Osteoblast (primary cell): ENCODE measurements at regions not wholly inside any gene's neighbourhood (a gene's known extent, or its start where the extent isn't known, plus 50 kb on each side); places are given as distances from the start of the nearest gene placed in this dataset.

ENCODE experiments used
- DNase-seq: peaks from one replicate; pipeline ENCODE4 v3.0.0; 2011; ENCODE audit warnings: low spot score, mixed read lengths; ENCODE audit not compliant: insufficient read length; ENCODE audit errors: missing footprints
- H2AFZ ChIP-seq: 2 replicates; pipeline ENCODE4 v1.6.0; 2011; ENCODE audit warnings: mild to moderate bottlenecking, low read length
- H3K27ac ChIP-seq: 2 replicates; pipeline ENCODE4 v1.5.1; 2011; ENCODE audit warnings: mild to moderate bottlenecking, low read depth, low read length, moderate library complexity
- H3K27me3 ChIP-seq: 2 replicates; pipeline ENCODE4 v1.6.0; 2012; ENCODE audit warnings: mild to moderate bottlenecking, control low read depth, inconsistent platforms, low read length, moderate library complexity; ENCODE audit not compliant: insufficient read depth
- H3K36me3 ChIP-seq: 2 replicates; pipeline ENCODE4 v1.5.1; 2011; ENCODE audit warnings: mild to moderate bottlenecking, low read length, control low read depth, moderate library complexity; ENCODE audit not compliant: insufficient read depth
- H3K4me1 ChIP-seq: 2 replicates; pipeline ENCODE4 v1.5.1; 2011; ENCODE audit warnings: mild to moderate bottlenecking, low read length, control low read depth, moderate library complexity; ENCODE audit not compliant: insufficient read depth
- H3K4me2 ChIP-seq: 2 replicates; pipeline ENCODE4 v1.6.0; 2011; ENCODE audit warnings: mild to moderate bottlenecking, low read length; ENCODE audit not compliant: insufficient read depth
- H3K4me3 ChIP-seq: fragments of 200-600 bp; sonication (generic); 3 replicates; pipeline ENCODE4 v1.5.1; 2012; ENCODE audit warnings: mild to moderate bottlenecking, low read length, inconsistent platforms; ENCODE audit not compliant: insufficient read depth
- H3K79me2 ChIP-seq: 2 replicates; pipeline ENCODE4 v1.6.0; 2012; ENCODE audit warnings: mild to moderate bottlenecking, low read length, control low read depth, inconsistent platforms; ENCODE audit not compliant: insufficient read depth
- H3K9me3 ChIP-seq: 2 replicates; pipeline ENCODE4 v1.5.1; 2011; ENCODE audit warnings: low read depth, low read length, control low read depth
- H4K20me1 ChIP-seq: 2 replicates; pipeline ENCODE4 v1.6.0; 2012; ENCODE audit warnings: mild to moderate bottlenecking, low read length, control low read depth; ENCODE audit not compliant: insufficient read depth
- TF ChIP-seq, protein P1 (sequence below): IDR thresholded peaks from 2 replicates; pipeline ENCODE4 v1.5.1; 2011; ENCODE audit warnings: mild to moderate bottlenecking, low read depth, low read length, moderate library complexity; ENCODE audit errors: extremely low read depth

DNA sequence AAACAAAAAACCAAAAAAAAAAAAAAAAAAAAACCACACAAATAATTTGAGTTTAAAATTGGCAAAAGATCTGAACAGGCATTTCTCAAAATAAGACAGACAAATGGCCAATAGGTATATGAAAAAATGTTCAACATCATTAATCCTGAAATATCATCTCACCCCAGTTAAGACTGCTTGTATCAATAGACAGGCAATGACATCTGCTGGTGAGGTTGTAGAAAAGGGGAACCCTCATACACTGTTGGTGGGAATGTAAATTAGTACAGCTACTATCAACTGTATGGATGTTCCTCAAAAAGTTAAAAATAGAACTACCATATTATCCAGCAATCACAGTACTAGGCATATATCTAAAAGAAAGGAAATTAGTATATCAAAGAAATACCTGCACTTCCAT lies 523.1 kb downstream of the XIRP2 start:
- Histone ChIP-seq H3K9me3 (no peaks in the 10 kb centered on the region), H3K4me1 (no peaks in the 10 kb centered on the region), H3K79me2 (no peaks in the 10 kb centered on the region), H3K4me2 (no peak overlapping the region), H2AFZ (no peak overlapping the region), H3K27me3 (no peaks in the 10 kb centered on the region), H4K20me1 (no peaks in the 10 kb centered on the region), H3K36me3 (no peaks in the 10 kb centered on the region), H3K4me3 (no peak overlapping the region), H3K27ac (no peak overlapping the region)
- DNase-seq = no peak
- TF ChIP-seq, protein P1, sequence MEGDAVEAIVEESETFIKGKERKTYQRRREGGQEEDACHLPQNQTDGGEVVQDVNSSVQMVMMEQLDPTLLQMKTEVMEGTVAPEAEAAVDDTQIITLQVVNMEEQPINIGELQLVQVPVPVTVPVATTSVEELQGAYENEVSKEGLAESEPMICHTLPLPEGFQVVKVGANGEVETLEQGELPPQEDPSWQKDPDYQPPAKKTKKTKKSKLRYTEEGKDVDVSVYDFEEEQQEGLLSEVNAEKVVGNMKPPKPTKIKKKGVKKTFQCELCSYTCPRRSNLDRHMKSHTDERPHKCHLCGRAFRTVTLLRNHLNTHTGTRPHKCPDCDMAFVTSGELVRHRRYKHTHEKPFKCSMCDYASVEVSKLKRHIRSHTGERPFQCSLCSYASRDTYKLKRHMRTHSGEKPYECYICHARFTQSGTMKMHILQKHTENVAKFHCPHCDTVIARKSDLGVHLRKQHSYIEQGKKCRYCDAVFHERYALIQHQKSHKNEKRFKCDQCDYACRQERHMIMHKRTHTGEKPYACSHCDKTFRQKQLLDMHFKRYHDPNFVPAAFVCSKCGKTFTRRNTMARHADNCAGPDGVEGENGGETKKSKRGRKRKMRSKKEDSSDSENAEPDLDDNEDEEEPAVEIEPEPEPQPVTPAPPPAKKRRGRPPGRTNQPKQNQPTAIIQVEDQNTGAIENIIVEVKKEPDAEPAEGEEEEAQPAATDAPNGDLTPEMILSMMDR = no peak

DNA sequence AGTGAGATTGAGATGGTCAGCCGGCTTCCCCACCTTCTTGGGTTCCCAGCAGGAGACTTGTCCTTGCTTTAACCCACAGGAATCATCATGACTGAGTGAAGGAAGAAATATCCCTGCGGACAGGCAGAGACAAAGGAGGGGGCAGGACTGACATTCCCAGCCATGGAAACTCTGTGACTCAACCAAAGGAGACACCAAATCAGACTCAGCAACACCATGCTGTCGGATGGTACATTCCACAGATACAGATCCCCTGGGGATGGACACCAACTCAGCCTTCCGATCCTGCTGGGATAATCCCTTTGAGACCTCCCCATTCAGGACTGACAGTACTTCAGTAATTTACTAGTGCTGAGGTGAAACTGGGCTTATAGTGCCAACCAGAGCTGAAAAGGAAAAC lies 518.3 kb downstream of the XIRP2 start:
- TF ChIP-seq, protein P1 = no peak
- Histone ChIP-seq H3K36me3 (no peaks in the 10 kb centered on the region), H3K27ac (no peak overlapping the region), H3K4me1 (no peaks in the 10 kb centered on the region), H3K9me3 (no peaks in the 10 kb centered on the region), H2AFZ (no peak overlapping the region), H3K4me2 (no peak overlapping the region), H4K20me1 (no peaks in the 10 kb centered on the region), H3K27me3 (no peaks in the 10 kb centered on the region), H3K4me3 (no peak overlapping the region), H3K79me2 (no peaks in the 10 kb centered on the region)
- no peak for DNase-seq

GRCh38 chr2:167404627-167405284 lies 516.5 kb downstream of the XIRP2 start:
- Histone ChIP-seq H2AFZ (no peak overlapping the region), H4K20me1 (no peaks in the 10 kb centered on the region), H3K9me3 (no peaks in the 10 kb centered on the region)

GRCh38 chr2:167401309-167401708 lies 513.0 kb downstream of the XIRP2 start:
- Histone ChIP-seq H3K9me3 (no peaks in the 10 kb centered on the region), H4K20me1 (no peaks in the 10 kb centered on the region), H3K4me3 (no peak overlapping the region), H3K4me1 (no peaks in the 10 kb centered on the region), H3K36me3 (no peaks in the 10 kb centered on the region), H3K27ac (no peak overlapping the region), H3K79me2 (no peaks in the 10 kb centered on the region), H3K4me2 (no peak overlapping the region), H2AFZ (no peak overlapping the region), H3K27me3 (no peaks in the 10 kb centered on the region)
- no peak for DNase-seq
- TF ChIP-seq, protein P1 = no peak

More at GRCh38 chr2:167404627-167405284, 516.5 kb downstream of the XIRP2 start:
- no peak overlapping the region for H3K4me2 ChIP-seq
- no peaks in the 10 kb centered on the region for H3K4me1 ChIP-seq
- TF ChIP-seq, protein P1 = no peak
- no peak for DNase-seq
- H3K27ac ChIP-seq = no peak overlapping the region
- no peaks in the 10 kb centered on the region for H3K27me3 ChIP-seq
- no peaks in the 10 kb centered on the region for H3K79me2 ChIP-seq
- no peak overlapping the region for H3K4me3 ChIP-seq
- no peaks in the 10 kb centered on the region for H3K36me3 ChIP-seq
